HG02623 (cell line): ENCODE measurements at regions not wholly inside any gene's neighbourhood (a gene's known extent, or its start where the extent isn't known, plus 50 kb on each side); places are given as distances from the start of the nearest gene placed in this dataset.
"Not testable (repeated sequence)": the region's sequence is repeated elsewhere in the genome, so short reads cannot be mapped to it uniquely, and the experiment has no call there.

Experiments
- ATAC-seq: cut with Tn5 transposase; IDR thresholded peaks from one replicate; pipeline ENCODE4 v1.9.1; 2021; ENCODE audit warnings: moderate library complexity; ENCODE audit not compliant: unreplicated experiment

- ATAC-seq, result no peak
Observed at GRCh38 chr6:54559136-54559535, 250.9 kb downstream of the TINAG start.

- not testable (repeated sequence) for ATAC-seq
Observed at GRCh38 chr6:54564188-54564587, 255.9 kb downstream of the TINAG start.

- no peak for ATAC-seq
Observed at GRCh38 chr6:54574671-54575070, 266.4 kb downstream of the TINAG start.

GRCh38 chr6:54578261-54578660 lies 268.3 kb upstream of the FAM83B start:
- ATAC-seq, result no peak

- no peak for ATAC-seq
Observed at GRCh38 chr6:54579011-54579410, 267.6 kb upstream of the FAM83B start.

- ATAC-seq, result no peak
Observed at GRCh38 chr6:54586251-54586650, 260.3 kb upstream of the FAM83B start.

GRCh38 chr6:54587277-54587676 lies 259.3 kb upstream of the FAM83B start:
- ATAC-seq, result no peak

GRCh38 chr6:54588176-54588575 lies 258.4 kb upstream of the FAM83B start:
- no peak for ATAC-seq

GRCh38 chr6:54595844-54596243 lies 250.7 kb upstream of the FAM83B start:
- ATAC-seq, result no peak

- no peak for ATAC-seq
Observed at GRCh38 chr6:54598787-54599313, 247.7 kb upstream of the FAM83B start.

- ATAC-seq, result no peak
Observed at GRCh38 chr6:54601600-54602300, 244.8 kb upstream of the FAM83B start.

- ATAC-seq, result no peak
Observed at GRCh38 chr6:54602591-54602990, 244.0 kb upstream of the FAM83B start.

GRCh38 chr6:54609981-54610380 lies 236.6 kb upstream of the FAM83B start:
- ATAC-seq, result no peak

- no peak for ATAC-seq
Observed at GRCh38 chr6:54613596-54613995, 233.0 kb upstream of the FAM83B start.

- ATAC-seq, result no peak
Observed at GRCh38 chr6:54614499-54615195, 231.9 kb upstream of the FAM83B start.

- ATAC-seq, result no peak
Observed at GRCh38 chr6:54617730-54618129, 228.8 kb upstream of the FAM83B start.

GRCh38 chr6:54618572-54618971 lies 228.0 kb upstream of the FAM83B start:
- no peak for ATAC-seq

- ATAC-seq, result no peak
Observed at GRCh38 chr6:54619102-54619501, 227.5 kb upstream of the FAM83B start.

- peak; percentile 85 for ATAC-seq
Observed at GRCh38 chr6:54621285-54621684, 225.3 kb upstream of the FAM83B start.

GRCh38 chr6:54624216-54624615 lies 222.4 kb upstream of the FAM83B start:
- ATAC-seq, result no peak

- ATAC-seq, result no peak
Observed at GRCh38 chr6:54624779-54625178, 221.8 kb upstream of the FAM83B start.

- ATAC-seq, result no peak
Observed at GRCh38 chr6:54629131-54629530, 217.4 kb upstream of the FAM83B start.
